OCI-LY1 (cell line): ENCODE measurements at regions not wholly inside any gene's neighbourhood (a gene's known extent, or its start where the extent isn't known, plus 50 kb on each side); places are given as distances from the start of the nearest gene placed in this dataset.

Experiments used
- CTCF ChIP-seq: fragments of 200-600 bp; sonication (generic), shearing (Covaris generic); IDR thresholded peaks from 2 replicates; pipeline ENCODE4 v1.5.1; 2017; ENCODE audit warnings: mild to moderate bottlenecking, antibody characterized with exemption, low read length, moderate library complexity, mixed read lengths
- EZH2 ChIP-seq: fragments of 200-600 bp; sonication (generic), shearing (Covaris generic); IDR thresholded peaks from 2 replicates; pipeline ENCODE4 v1.8.0; 2017; ENCODE audit warnings: borderline replicate concordance, mixed run types, mild to moderate bottlenecking, antibody characterized with exemption, low read length, moderate library complexity, mixed read lengths

GRCh38 chr13:69008499-69008898 is 1099.1 kb upstream of the ATXN8OS start:
- TF ChIP-seq CTCF, result no peak
- TF ChIP-seq EZH2, result no peak
